ENCODE measurements at regions not wholly inside any gene's neighbourhood (a gene's known extent, or its start where the extent isn't known, plus 50 kb on each side); places are given as distances from the start of the nearest gene placed in this dataset.
"Not testable (repeated sequence)": the region's sequence is repeated elsewhere in the genome, so short reads cannot be mapped to it uniquely, and the experiment has no call there.

- DNase-seq (ENCODE audit: extremely low spot score, insufficient read length, low read depth) = no peak
- no peak for FAIRE-seq
Measured at GRCh38 chr1:26626994-26627393, 68.8 kb upstream of the ARID1A start.

- FAIRE-seq = peak; percentile 71
- no peak for DNase-seq (ENCODE audit: extremely low spot score, insufficient read length, low read depth)
Measured at GRCh38 chr1:26627954-26628353, 67.9 kb upstream of the ARID1A start.

GRCh38 chr1:26630634-26631033 lies 65.2 kb upstream of the ARID1A start:
- no peak for FAIRE-seq
- no peak for DNase-seq (ENCODE audit: extremely low spot score, insufficient read length, low read depth)

- FAIRE-seq = not testable (repeated sequence)
Measured at GRCh38 chr1:26635800-26636199, 60.0 kb upstream of the ARID1A start.

GRCh38 chr1:26645734-26646133 lies 50.1 kb upstream of the ARID1A start:
- DNase-seq (ENCODE audit: extremely low spot score, insufficient read length, low read depth) (no peak), FAIRE-seq (no peak)

More at GRCh38 chr1:26635800-26636199, 60.0 kb upstream of the ARID1A start:
- not testable (repeated sequence) for DNase-seq (ENCODE audit: extremely low spot score, insufficient read length, low read depth)
